ENCODE measurements at regions not wholly inside any gene's neighbourhood (a gene's known extent, or its start where the extent isn't known, plus 50 kb on each side); places are given as distances from the start of the nearest gene placed in this dataset.

DNA sequence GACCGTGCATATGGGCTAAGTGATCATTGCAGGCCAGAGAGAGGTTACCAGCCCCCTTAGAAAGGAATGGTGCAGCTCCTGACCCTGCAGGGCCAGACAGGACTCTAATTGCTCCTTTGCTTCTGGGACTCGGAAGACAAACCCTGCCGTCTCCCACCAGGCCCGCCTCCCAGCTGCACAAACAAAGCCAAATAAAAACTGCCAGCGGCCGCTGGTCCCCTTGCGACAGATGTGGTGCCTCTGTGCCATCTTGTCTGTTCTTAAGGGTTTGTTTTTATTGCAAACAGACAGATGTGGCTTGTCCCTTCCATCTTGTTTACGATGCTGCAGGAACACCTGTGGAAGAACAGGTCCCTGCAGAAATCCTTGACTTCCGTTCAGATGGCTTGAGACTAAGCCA, 434.4 kb upstream of the TSHZ3 start:
- intact Hi-C loops (cut with micrococcal nuclease): no loop called here

DNA sequence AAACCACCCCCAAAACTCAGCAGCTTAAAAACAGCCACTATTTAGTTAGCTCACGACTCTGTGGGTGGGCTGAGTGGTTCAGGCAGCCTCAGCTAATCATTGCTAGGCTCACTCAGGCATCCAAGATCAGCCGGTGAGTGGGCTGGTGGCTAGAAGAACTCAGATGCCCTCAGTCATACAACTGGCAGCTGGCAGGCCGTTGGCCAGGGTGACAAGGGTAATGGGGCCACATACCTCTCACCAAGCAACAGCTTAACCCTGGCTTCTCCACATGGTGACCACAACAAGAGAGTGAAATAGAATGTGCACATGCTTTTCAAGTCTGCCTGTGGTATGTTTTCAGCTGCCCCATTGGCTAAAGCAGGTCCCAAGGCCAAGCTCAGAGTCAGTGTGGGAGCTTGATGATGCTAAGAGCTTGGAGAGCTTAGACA, 435.4 kb upstream of the TSHZ3 start:
- intact Hi-C loops (cut with micrococcal nuclease): no loop called here

DNA sequence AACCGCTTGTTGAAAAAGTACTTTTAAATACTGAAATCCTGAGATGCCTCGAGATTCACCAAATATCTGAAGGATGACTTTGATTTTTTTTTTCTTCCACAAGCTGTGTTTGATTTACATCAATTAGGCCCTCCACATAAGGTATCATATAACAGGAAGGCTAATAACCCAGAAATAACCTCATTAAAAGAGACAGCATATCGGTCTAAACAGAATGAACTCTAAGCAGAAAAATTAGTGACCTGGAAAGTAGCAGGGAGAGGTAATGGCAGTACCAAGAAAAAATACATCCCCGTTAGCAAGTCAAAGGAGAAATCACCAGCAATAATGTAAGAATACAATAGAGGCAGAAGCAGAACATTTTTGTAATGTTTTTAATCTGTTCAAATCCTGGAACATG, 452.4 kb upstream of the TSHZ3 start:
- intact Hi-C loops (cut with micrococcal nuclease): no loop called here

DNA sequence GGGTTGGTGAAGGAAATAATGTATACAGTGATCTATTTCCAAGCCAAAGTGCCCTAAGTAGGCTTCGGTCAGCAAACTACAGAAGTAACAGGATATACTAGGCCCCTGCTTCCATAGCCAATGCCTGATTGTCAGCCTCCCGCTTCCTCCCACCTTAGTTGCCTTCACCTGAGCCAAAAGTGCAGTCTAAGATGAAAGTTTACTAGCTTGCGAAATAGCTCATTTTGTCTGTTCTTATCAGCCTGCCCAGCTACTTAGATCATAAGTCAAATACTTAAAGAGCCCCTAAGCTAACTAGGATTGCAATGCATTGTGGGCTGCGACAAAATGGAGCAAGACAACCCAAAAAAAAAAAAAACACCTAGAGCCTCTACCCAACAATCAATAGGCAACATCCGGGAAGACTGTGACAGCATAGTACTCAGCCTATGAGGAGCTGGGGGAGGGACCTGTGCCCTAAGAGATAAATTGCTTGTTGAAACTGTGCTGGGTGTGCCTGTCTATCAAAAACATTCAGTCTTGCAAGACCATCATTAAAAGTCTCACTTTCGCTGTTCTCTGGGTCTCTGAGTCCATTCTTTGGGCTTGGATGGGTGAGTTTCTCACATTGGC, 454.7 kb upstream of the TSHZ3 start:
- intact Hi-C loops (cut with micrococcal nuclease): no loop called here

DNA sequence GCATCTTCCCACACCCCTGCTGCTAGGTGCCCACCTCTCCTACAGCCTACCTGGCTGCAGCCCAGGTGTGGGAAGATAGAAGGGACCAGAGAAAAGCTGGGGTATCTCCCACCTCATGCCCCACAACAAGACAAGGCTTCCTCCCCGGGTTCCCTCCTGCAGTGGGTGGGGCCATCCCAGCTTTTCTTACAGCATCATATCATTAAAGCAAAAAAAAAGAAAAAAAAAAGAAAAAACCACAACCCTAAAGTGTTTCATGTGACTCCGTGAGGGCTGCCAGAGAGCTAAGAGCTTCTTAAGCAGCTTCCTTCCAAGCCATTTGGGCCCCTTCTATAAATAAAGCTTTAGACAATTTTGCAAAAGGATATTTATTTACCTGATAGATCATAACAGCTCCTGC, 455.4 kb upstream of the TSHZ3 start:
- intact Hi-C loops (cut with micrococcal nuclease): no loop called here

DNA sequence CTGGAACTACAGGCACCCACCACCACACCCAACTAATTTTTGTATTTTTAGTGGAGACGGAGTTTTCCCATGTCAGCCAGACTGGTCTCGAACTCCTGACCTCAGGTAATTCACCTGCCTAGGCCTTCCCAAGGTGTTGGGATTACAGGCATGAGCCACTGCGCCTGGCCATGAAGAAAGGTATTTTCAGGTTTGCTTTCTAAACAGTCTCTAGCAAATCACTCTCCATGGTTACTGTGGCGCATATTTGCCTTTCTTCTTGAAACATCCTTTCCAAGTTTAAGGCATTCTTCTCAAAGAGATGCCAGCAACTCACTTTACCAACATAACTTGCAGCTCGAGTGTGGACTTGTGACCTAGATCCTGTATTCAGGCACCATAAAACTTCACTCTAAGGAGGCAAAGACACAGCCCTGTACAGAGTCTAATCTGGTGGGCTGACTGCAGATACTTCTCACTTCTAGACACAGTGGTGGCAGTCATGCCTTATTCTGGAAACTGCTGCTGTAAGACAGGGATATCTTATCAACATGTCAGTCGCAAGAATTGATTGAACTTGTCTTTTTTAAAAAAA, 461.4 kb upstream of the TSHZ3 start:
- intact Hi-C loops (cut with micrococcal nuclease): no loop called here

DNA sequence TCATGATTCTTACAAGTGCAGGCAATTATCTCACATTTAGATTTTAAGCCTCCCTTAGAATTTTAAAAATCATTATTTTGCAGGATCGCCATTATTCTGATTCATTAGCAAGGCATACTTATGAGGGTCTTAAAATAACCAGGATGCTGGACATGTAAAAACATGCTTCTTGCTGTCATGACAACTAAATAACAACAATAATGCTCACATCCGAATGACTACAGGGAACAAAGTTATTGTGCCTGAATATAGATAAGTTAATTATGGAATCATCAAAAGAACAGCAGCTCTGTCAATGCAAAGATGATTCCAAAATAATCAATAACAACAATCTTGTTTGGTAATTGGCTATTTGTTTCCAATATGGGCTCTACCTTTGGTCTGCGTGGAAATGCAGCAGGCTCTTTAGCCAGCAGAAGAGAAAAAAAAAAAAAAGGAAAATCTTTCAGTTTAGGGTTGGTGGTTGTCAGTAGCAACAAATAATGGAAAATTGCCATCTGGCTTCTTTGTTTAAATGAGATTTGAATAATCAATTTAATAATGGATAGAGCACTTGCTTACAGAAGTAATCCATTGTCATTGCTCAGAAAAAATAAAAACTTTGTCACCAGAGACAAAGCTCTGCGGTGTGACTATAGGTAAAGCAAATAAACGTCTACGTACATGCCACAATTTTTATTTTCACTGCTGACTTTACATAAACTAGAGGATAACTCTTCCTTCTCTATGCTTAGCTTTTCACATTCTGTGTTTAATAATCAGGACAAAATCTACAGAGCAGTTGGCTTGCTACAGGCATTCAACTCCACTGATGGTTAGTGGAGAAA, 468.9 kb upstream of the TSHZ3 start:
- intact Hi-C loops (cut with micrococcal nuclease): no loop called here

DNA sequence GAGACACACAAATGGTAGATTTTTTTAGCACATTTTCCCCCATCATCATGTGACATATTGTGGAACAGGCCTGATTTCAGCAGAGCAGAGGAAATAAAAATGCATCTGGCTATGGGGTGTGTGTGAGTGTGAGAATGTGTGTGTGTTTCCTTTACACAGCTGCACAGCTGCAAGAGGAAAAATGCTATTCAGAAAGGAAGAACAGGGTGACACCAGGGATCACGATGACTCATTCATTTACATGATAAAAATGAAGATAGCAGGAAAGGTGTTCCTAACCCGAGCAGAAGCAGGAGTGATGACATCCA, 469.5 kb upstream of the TSHZ3 start:
- intact Hi-C loops (cut with micrococcal nuclease): no loop called here

DNA sequence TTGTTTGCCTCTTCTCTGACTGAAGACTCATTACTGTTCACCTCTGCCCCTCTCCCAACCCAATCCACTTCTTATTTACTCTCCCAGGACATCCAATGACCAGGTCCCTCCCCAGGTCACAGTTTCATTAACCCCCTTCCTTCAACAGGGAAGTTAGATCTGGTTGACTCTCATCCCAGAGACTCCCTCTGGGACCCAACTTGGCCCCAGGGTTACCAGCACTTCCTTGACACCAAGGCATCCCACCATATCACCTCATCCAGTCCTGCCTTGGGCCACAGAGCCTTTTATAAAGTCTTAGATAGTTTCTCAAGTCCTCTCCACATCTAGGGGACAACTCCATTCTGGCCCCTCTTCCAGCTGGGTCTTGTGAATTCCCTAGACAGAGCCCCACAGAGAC, 470.6 kb upstream of the TSHZ3 start:
- intact Hi-C loops (cut with micrococcal nuclease): no loop called here

DNA sequence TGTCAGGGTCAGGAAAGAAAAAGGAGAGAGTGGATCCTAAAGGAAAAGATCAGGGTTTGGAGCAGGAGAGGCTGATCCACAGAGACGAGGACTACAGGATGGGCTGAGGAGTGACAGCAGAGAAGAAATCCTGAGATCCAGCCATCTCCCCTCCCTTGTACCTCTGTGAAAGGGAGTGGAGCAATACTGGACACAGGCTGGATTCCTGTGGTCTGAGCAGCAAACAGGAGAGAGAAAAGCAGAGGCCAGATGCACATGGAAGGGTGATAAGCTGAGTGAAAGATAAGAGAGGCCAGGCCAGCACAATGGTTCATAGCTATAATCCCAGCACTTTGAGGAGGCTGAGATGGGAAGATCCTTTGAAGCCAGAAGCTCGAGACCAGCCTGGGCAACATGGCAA, 472.1 kb upstream of the TSHZ3 start:
- intact Hi-C loops (cut with micrococcal nuclease): no loop called here

DNA sequence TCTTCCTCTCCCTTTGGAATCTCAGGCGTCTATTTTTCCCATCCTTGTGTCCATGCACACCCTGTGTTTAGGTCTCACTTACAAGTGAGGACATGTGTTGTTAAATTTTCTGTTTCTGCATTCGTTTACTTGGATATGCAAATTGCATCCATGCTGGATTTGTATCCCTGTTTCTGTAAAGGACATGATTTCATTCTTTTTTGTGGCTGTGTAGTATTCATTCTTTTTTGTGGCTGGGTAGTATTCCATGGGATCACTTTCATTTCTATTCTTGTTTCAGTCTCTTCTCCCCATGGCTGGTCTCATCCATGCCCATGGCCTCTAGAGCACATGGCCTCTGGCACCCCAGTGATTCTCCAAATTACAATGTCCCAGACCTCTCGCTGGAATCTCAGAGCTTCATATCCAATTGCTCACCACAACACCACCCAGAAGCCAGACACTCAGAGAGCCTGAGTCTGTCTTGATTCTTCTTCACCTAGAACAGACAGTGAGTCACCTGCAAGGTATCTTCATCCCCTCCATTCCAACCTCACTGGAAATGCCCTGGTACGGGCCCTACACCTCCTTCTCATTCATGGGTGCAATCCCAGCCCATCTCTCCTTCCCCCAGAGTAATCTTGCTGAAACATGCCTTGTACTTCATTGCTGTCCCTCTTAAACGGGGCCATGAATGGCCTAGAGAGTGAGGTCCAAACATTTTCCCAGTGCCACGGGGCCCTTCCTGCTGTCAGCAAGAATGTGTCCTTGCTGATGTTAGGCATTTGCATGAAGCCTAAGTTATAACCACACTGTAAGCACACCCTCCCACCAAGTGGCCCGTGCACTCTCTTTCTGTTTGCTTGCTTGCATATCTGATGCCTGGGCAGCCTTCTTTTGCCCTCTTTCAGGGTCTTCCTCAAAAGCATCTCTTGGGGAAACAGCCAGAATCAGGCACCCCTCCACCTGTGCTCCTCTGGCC, 476.2 kb upstream of the TSHZ3 start:
- intact Hi-C loops (cut with micrococcal nuclease): no loop called here

DNA sequence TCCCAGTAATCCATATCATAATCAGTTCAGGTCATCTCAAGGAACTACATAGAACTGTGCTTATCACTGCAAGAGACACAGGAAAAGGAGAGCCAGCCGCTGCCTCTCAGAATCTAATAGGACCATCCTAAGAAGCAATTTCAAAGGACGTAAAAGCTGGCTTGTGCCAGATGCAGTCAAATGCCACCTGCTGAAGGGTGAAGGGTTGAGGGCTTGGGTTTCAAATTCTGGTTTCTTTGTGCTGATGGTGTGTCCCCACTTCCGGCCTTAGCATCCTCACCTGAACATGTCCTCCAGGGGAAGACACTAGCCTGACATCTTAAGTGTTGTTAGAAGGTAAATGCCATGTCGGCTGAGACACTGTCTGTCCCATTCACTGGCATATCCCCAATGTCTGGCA, 477.1 kb upstream of the TSHZ3 start:
- intact Hi-C loops (cut with micrococcal nuclease): no loop called here

DNA sequence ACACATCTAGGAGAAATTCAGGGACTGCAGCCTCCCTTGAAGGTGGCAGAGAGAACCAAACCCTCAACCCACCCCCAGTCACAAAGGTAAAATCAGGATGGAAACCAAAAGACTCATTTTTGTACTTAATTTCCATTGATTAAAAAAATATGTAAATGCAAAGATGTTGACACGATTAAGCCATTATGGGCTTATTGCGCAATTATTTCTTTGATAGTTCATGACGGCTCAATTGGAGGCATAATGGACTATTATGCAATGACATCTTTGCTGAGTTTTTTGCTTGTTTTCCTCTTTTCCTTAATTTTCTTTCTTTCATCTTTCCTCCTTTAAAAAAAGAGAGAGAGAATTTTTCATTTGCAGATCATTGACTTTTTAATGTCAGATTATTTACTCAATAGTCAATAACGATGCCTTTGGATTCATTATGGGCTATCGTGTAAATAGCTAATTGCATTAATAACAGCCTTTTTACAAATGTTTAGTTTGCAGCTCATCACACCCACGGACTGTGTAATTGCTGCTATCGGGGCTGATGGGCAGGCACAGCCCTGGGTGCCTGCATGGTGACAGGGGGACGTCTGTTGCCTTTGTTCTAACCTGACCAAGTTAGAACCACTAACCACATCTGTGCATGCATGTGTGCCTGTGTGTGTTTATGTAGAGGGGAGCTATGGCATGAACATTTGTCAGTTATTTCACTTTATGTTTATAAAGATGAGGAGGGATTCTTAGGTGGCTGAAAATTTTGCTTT, 482.4 kb upstream of the TSHZ3 start:
- intact Hi-C loops (cut with micrococcal nuclease): no loop called here

DNA sequence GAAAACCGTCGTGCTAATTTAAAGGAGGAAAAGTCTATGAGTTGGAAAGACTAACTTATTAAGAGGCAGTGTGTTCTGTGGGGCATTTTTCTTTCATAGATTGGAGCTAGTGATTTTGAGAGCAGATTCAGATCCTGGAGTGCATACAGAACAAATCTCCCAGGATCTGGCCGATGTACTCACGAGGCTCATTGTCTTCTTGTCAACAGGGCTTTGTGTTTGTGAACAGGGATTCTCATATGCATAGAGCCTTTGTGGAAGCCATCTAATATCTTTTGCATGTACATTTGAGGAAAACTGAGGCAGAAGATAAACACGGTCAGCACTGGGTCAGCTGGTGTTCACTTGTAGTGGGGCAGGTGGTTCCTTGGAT, 482.9 kb upstream of the TSHZ3 start:
- intact Hi-C loops (cut with micrococcal nuclease): no loop called here

DNA sequence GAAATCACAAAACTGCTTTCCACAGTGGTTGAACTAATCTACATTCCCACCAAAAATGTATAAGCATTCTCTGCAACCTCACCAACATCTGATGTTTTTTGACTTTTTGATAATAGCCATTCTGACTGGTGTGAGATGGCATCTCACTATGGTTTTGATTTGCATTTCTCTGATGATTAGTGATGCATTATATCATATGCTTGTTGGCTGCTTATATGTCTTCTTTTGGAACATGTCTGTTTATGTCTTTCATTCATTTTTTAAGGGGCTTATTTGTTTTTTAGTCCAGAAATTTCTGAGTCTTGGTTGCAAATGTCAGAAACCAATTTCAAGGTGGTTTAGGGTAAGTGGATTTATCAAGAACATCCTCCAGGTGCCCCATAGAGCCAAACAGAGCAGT, 484.8 kb upstream of the TSHZ3 start:
- intact Hi-C loops (cut with micrococcal nuclease): no loop called here

DNA sequence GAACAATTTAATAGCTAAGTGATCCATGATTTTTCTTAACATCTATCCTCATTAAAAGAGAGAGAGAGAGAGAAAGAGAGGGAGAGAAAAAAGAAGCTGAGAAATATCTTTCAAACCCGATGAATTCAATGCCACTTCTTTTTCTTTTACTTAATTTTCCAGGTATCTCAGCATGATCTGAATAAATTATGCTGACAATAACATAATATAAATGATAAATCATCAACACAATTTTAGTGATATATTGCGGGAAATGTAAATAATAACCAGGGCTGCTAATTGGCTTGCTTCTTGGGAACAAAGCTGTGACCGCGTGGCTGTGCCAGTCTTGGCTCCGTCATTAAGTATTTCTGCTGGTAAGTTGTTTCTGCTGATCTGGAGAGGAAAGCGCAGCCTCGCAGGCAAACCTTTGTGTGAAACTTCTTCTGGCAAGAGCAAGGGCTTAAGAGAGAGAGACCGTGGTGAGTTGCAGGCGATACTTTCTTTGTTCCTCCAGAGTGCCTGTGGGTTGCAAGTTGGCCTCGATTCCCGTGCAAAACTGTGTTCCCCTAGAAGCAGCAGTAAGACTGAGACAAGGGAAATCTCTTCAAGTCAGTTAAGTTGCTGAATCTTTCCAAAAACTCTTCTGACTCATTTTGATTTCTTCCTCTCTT, 489.1 kb upstream of the TSHZ3 start:
- intact Hi-C loops (cut with micrococcal nuclease): no loop called here

DNA sequence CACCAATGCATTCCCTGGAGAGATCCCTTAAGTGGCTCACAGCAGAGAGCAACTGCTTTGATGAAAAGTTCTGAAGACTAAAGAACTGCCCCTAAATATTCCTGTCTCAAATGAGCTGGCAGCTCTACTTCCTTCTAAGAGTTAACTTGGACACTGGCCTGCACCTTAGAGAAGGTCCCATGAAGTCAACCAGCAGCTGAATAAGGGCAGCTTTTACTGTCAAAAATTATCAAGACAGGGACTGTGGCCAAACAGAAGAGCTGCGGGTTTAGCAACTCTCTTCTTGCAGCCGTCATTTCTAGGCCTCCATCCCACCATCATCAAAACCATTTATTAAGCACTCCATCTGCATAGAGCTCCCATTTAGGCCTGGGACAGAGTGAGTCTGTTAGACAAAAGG, 491.1 kb upstream of the TSHZ3 start:
- intact Hi-C loops (cut with micrococcal nuclease): no loop called here

DNA sequence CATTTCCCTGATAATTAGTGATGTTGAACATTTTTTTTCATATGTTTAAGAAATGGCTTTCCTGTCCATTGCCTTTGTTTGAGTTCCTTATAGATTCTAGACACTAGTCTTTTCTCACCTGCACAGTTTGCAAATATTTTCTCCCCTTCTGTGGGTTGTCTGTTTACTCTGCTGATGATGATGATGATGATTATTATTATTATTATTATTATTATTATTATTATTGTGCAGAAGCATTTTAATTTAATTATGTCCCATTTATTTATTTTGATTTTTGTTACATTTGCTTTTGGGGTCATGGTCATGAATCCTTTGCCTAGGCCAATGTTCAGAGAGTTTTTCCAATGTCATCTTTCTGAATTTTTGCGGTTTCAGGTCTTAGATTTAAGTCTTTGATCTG, 492.5 kb upstream of the TSHZ3 start:
- intact Hi-C loops (cut with micrococcal nuclease): no loop called here

DNA sequence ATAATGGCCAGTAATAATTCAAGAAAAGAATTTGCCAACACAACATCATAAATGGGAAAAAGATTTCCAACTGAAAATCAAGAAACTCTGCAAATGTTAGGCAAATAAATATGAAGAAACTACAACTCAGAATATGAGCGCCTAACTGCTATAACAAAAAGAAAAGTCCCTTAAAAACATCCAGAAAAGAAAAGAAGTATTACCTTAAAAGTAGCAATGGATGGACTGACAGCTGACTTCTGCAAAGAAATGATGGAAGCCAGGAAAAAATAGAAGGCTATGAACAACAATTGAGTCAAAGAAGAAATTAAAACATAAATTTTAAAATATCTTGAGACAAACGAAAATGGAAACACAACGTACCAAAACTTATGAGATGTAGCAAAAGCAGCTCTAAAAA, 482.3 kb upstream of the ZNF507 start:
- intact Hi-C loops (cut with micrococcal nuclease): no loop called here

DNA sequence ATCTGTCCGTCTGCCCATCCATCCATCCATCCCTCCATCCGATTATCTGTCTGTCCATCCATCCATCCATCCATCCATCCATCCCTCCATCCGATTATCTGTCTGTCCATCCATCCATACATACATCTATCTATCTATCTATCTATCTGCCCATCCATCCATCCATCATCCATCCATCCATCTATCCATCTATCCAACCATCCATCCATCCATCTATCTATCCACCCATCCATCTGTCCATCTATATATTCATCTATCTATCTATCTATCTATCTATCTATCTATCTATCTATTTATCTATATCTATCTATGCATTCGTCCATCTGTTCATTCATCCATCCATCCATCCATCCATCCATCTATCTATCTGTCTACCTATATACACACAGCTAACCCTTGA, 471.1 kb upstream of the ZNF507 start:
- intact Hi-C loops (cut with micrococcal nuclease): no loop called here

DNA sequence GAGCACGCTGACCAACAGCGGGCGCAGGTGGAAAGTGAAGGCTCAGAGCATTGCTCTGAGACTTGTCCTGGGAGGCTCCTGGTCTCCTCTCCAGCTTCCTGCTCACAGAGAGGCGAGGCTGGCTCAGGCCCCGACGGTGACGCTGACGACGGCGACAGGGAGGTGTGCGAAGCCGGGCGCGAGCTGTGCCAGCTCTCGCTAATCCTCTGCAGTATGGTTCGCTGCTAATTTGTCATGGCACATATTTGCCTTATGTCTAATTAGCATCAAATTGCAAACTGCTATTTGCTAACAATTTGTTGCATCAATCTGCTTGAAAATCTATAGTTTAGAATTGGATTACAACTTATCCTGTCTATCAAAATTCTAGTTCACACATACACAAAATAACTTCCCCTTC, 469.8 kb upstream of the ZNF507 start:
- intact Hi-C loops (cut with micrococcal nuclease): no loop called here

Measured in T-helper 2 cell treated with Interferon-gamma antibody and Interleukin-4, amounts not matched to agents 100 ng/mL and 5 ng/mL, for 36 hours (primary cell).